Osteoblast (primary cell): ENCODE measurements at regions not wholly inside any gene's neighbourhood (a gene's known extent, or its start where the extent isn't known, plus 50 kb on each side); places are given as distances from the start of the nearest gene placed in this dataset.
A peak's percentile ranks its signal among the peaks of the same experiment; 100 is the strongest.

Experiments
- DNase-seq: peaks from one replicate; pipeline ENCODE4 v3.0.0; 2011; ENCODE audit warnings: low spot score, mixed read lengths; ENCODE audit not compliant: insufficient read length; ENCODE audit errors: missing footprints
- H2AFZ ChIP-seq: 2 replicates; pipeline ENCODE4 v1.6.0; 2011; ENCODE audit warnings: mild to moderate bottlenecking, low read length
- H3K27ac ChIP-seq: 2 replicates; pipeline ENCODE4 v1.5.1; 2011; ENCODE audit warnings: mild to moderate bottlenecking, low read depth, low read length, moderate library complexity
- H3K27me3 ChIP-seq: 2 replicates; pipeline ENCODE4 v1.6.0; 2012; ENCODE audit warnings: mild to moderate bottlenecking, control low read depth, inconsistent platforms, low read length, moderate library complexity; ENCODE audit not compliant: insufficient read depth
- H3K36me3 ChIP-seq: 2 replicates; pipeline ENCODE4 v1.5.1; 2011; ENCODE audit warnings: mild to moderate bottlenecking, low read length, control low read depth, moderate library complexity; ENCODE audit not compliant: insufficient read depth
- H3K4me1 ChIP-seq: 2 replicates; pipeline ENCODE4 v1.5.1; 2011; ENCODE audit warnings: mild to moderate bottlenecking, low read length, control low read depth, moderate library complexity; ENCODE audit not compliant: insufficient read depth
- H3K4me2 ChIP-seq: 2 replicates; pipeline ENCODE4 v1.6.0; 2011; ENCODE audit warnings: mild to moderate bottlenecking, low read length; ENCODE audit not compliant: insufficient read depth
- H3K4me3 ChIP-seq: fragments of 200-600 bp; sonication (generic); 3 replicates; pipeline ENCODE4 v1.5.1; 2012; ENCODE audit warnings: mild to moderate bottlenecking, low read length, inconsistent platforms; ENCODE audit not compliant: insufficient read depth
- H3K79me2 ChIP-seq: 2 replicates; pipeline ENCODE4 v1.6.0; 2012; ENCODE audit warnings: mild to moderate bottlenecking, low read length, control low read depth, inconsistent platforms; ENCODE audit not compliant: insufficient read depth
- H3K9me3 ChIP-seq: 2 replicates; pipeline ENCODE4 v1.5.1; 2011; ENCODE audit warnings: low read depth, low read length, control low read depth
- H4K20me1 ChIP-seq: 2 replicates; pipeline ENCODE4 v1.6.0; 2012; ENCODE audit warnings: mild to moderate bottlenecking, low read length, control low read depth; ENCODE audit not compliant: insufficient read depth
- TF ChIP-seq, protein P1 (sequence below): IDR thresholded peaks from 2 replicates; pipeline ENCODE4 v1.5.1; 2011; ENCODE audit warnings: mild to moderate bottlenecking, low read depth, low read length, moderate library complexity; ENCODE audit errors: extremely low read depth

- H3K27me3 ChIP-seq: no peaks in the 10 kb centered on the region
- H3K4me2 ChIP-seq: no peak overlapping the region
- no peaks in the 10 kb centered on the region for H3K9me3 ChIP-seq
- TF ChIP-seq, protein P1, sequence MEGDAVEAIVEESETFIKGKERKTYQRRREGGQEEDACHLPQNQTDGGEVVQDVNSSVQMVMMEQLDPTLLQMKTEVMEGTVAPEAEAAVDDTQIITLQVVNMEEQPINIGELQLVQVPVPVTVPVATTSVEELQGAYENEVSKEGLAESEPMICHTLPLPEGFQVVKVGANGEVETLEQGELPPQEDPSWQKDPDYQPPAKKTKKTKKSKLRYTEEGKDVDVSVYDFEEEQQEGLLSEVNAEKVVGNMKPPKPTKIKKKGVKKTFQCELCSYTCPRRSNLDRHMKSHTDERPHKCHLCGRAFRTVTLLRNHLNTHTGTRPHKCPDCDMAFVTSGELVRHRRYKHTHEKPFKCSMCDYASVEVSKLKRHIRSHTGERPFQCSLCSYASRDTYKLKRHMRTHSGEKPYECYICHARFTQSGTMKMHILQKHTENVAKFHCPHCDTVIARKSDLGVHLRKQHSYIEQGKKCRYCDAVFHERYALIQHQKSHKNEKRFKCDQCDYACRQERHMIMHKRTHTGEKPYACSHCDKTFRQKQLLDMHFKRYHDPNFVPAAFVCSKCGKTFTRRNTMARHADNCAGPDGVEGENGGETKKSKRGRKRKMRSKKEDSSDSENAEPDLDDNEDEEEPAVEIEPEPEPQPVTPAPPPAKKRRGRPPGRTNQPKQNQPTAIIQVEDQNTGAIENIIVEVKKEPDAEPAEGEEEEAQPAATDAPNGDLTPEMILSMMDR: no peak
- H3K27ac ChIP-seq: no peak overlapping the region
- no peaks in the 10 kb centered on the region for H3K4me1 ChIP-seq
- no peak for DNase-seq
- no peaks in the 10 kb centered on the region for H4K20me1 ChIP-seq
- no peaks in the 10 kb centered on the region for H3K36me3 ChIP-seq
- H2AFZ ChIP-seq: no peak overlapping the region
- no peak overlapping the region for H3K4me3 ChIP-seq
- no peaks in the 10 kb centered on the region for H3K79me2 ChIP-seq
Observed at GRCh38 chr2:191540681-191541080, 137.3 kb upstream of the NABP1 start.

DNA sequence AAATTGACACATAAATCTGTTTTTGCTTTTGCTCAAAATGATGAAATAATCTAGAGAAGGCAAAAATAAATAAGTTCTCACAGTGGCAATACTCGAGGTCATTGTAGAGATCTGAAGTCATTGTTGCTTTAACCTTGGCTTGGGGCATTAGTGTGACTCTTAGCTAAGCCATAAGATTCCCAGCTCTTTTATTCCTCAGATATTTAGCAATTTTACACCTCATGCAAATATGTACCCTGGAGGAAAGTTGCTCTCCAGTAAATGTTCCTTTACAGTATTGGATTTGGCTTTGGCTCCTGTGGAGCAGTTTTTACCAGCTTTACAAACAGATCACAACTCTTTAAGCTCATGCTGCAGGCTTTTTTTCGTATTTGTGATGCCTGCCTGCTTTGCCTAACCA, 134.2 kb upstream of the NABP1 start:
- DNase-seq: no peak
- Histone ChIP-seq H3K79me2 (no peaks in the 10 kb centered on the region), H3K36me3 (no peaks in the 10 kb centered on the region), H3K27me3 (no peaks in the 10 kb centered on the region), H4K20me1 (no peaks in the 10 kb centered on the region), H3K9me3 (no peaks in the 10 kb centered on the region), H3K27ac (no peak overlapping the region), H3K4me1 (no peaks in the 10 kb centered on the region), H3K4me3 (no peak overlapping the region), H3K4me2 (no peak overlapping the region), H2AFZ (peak overlapping the region; percentile 7)
- TF ChIP-seq, protein P1: no peak

- no peak overlapping the region for H3K4me3 ChIP-seq
- H2AFZ ChIP-seq: no peak overlapping the region
- no peak for DNase-seq
- no peaks in the 10 kb centered on the region for H3K4me1 ChIP-seq
- H4K20me1 ChIP-seq: no peaks in the 10 kb centered on the region
- no peaks in the 10 kb centered on the region for H3K27me3 ChIP-seq
- no peaks in the 10 kb centered on the region for H3K9me3 ChIP-seq
- H3K79me2 ChIP-seq: no peaks in the 10 kb centered on the region
- H3K4me2 ChIP-seq: no peak overlapping the region
- TF ChIP-seq, protein P1: no peak
- H3K27ac ChIP-seq: no peak overlapping the region
- H3K36me3 ChIP-seq: no peaks in the 10 kb centered on the region
Observed at GRCh38 chr2:191544461-191545062, 133.4 kb upstream of the NABP1 start.

DNA sequence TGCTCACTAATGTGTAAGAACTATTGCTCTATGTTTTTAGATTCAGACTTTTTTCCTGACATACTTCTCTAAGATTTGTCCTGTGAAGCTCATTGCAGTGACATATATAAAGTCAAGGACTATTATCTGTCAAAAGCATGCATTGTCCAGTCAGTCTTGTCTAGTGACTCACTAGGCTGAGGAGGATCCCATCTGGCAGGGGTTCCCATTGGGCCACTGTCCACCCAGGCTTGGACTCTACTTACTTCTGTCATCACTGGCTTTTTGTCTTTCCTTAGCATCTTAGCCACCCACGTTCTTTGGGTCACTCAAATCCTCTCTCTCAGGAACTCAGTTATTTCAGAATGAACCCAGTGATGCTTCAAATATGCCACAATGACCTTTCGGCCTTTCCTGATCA, 132.6 kb upstream of the NABP1 start:
- H3K4me2 ChIP-seq: no peak overlapping the region
- no peaks in the 10 kb centered on the region for H4K20me1 ChIP-seq
- H3K36me3 ChIP-seq: no peaks in the 10 kb centered on the region
- H3K4me3 ChIP-seq: no peak overlapping the region
- H2AFZ ChIP-seq: no peak overlapping the region
- H3K27me3 ChIP-seq: no peaks in the 10 kb centered on the region
- no peaks in the 10 kb centered on the region for H3K4me1 ChIP-seq
- H3K79me2 ChIP-seq: no peaks in the 10 kb centered on the region
- DNase-seq: no peak
- TF ChIP-seq, protein P1: no peak
- no peaks in the 10 kb centered on the region for H3K9me3 ChIP-seq
- no peak overlapping the region for H3K27ac ChIP-seq
